K562 (cell line): ENCODE measurements at regions not wholly inside any gene's neighbourhood (a gene's known extent, or its start where the extent isn't known, plus 50 kb on each side); places are given as distances from the start of the nearest gene placed in this dataset.

Experiments used
- ATAC-seq: fragments of 200-7000 bp; cut with Tn5 transposase; 3 replicates; pipeline ENCODE4 v1.9.1; 2020; ENCODE audit warnings: moderate library complexity
- BruUV-seq: library from RNA; stranded (reverse); fragments of 400-500 nt; replicated peaks from 2 replicates; lab custom pipeline; 2021; lab: Mats Ljungman, UMichigan
- CTCF ChIA-PET: fragments of 300-600 bp; formaldehyde crosslinking; extraction: SDS; loops from one replicate; lab custom pipeline; 2021; ENCODE audit warnings: low intra/inter-chr PET ratio; lab: Yijun Ruan, JAX
- POLR2A ChIA-PET: fragments of 300-600, 350-650 bp; sonication (Branson Sonifier 250); formaldehyde crosslinking; extraction: SDS; loops from one replicate; lab custom pipeline; 2021; ENCODE audit warnings: antibody characterized with exemption, inconsistent platforms; lab: Yijun Ruan, JAX
- DNase-seq, 4 experiments: peaks; one replicate each; pipeline versions ENCODE4 v3.0.0 to v3.0.0-alpha.2; 2011 to 2018; ENCODE audit warnings: low spot score in 3 of 4, mixed read lengths in 3 of 4; ENCODE audit errors: extremely low read depth in 1 of 4
- FAIRE-seq: peaks from 2 replicates; lab custom pipeline; 2011; peaks lifted over from hg19 to GRCh38; lab: Jason Lieb, UNC
- H2AFZ ChIP-seq: 2 replicates; pipeline ENCODE4 v1.6.0; 2011; ENCODE audit warnings: low read depth, low read length, control low read depth, inconsistent platforms
- H3K27ac ChIP-seq: fragments of 200-600 bp; 3 replicates; pipeline ENCODE4 v1.8.0; 2011; ENCODE audit warnings: low read depth, mild to moderate bottlenecking, control low read depth, inconsistent platforms, low read length, moderate library complexity, mixed read lengths; ENCODE audit errors: extremely low read depth
- H3K27me3 ChIP-seq, 2 experiments: fragments of 300-600 bp in 1 of 2; 2 replicates in 1 of 2; 3 replicates in 1 of 2; pipeline versions ENCODE4 v1.6.0 to v1.8.0; 2011; ENCODE audit warnings: inconsistent platforms in 2 of 2, low read length in 2 of 2, mild to moderate bottlenecking in 1 of 2, mixed read lengths in 1 of 2, moderate library complexity in 1 of 2; ENCODE audit not compliant: control insufficient read depth in 2 of 2, insufficient read depth in 2 of 2
- H3K36me3 ChIP-seq: fragments of 300-600 bp; 3 replicates; pipeline ENCODE4 v1.8.0; 2011; ENCODE audit warnings: mild to moderate bottlenecking, low read length, inconsistent platforms; ENCODE audit not compliant: control insufficient read depth, insufficient read depth
- H3K4me1 ChIP-seq, 2 experiments: fragments of 200-600 bp in 1 of 2; replicated peaks in 1 of 2; 2 replicates in 1 of 2; 3 replicates in 1 of 2; pipeline versions ENCODE4 v1.5.1 to v1.8.0; 2011; ENCODE audit warnings: inconsistent platforms in 2 of 2, low read length in 2 of 2, mild to moderate bottlenecking in 1 of 2, mixed read lengths in 1 of 2, moderate library complexity in 1 of 2; ENCODE audit not compliant: control insufficient read depth in 2 of 2, insufficient read depth in 2 of 2
- H3K4me2 ChIP-seq: 2 replicates; pipeline ENCODE4 v1.6.1; 2011; ENCODE audit warnings: low read length, control low read depth, inconsistent platforms, mixed read lengths; ENCODE audit not compliant: insufficient read depth
- H3K4me3 ChIP-seq: fragments of 200-600 bp; sonication (generic), shearing (Covaris generic); 2 replicates; pipeline ENCODE4 v1.5.1; 2016; ENCODE audit warnings: control low read depth, inconsistent platforms
- H3K79me2 ChIP-seq: fragments of 200-600 bp; 3 replicates; pipeline ENCODE4 v1.8.0; 2011; ENCODE audit warnings: low read length, inconsistent platforms; ENCODE audit not compliant: control insufficient read depth, insufficient read depth
- H3K9ac ChIP-seq, 2 experiments: 2 replicates each; pipeline versions ENCODE4 v1.6.0 to v1.6.1; 2011; ENCODE audit warnings: low read depth in 2 of 2, low read length in 2 of 2, control low read depth in 1 of 2, inconsistent platforms in 1 of 2, mild to moderate bottlenecking in 1 of 2, mixed read lengths in 1 of 2; ENCODE audit not compliant: insufficient read depth in 1 of 2
- H3K9me1 ChIP-seq: one replicate; pipeline ENCODE4 v1.6.0; 2011; ENCODE audit warnings: inconsistent platforms, mild to moderate bottlenecking, low read length, moderate library complexity; ENCODE audit not compliant: control insufficient read depth, insufficient read depth
- H3K9me3 ChIP-seq: replicated peaks from 2 replicates; pipeline ENCODE4 v1.5.1; 2011; ENCODE audit warnings: low read depth, low read length, inconsistent platforms; ENCODE audit not compliant: control insufficient read depth, insufficient read depth
- H4K20me1 ChIP-seq: replicated peaks from 2 replicates; pipeline ENCODE4 v1.6.1; 2011; ENCODE audit warnings: low read length, inconsistent platforms, mixed read lengths; ENCODE audit not compliant: control insufficient read depth, insufficient read depth
- CREM ChIP-seq: IDR thresholded peaks from 2 replicates; pipeline ENCODE4 v1.6.1; 2014; ENCODE audit warnings: antibody characterized with exemption, low read depth
- FOXA3 ChIP-seq, 2 experiments: fragments of 450-650 bp in 1 of 2; sonication (generic) in 1 of 2; formaldehyde crosslinking; IDR thresholded peaks in 1 of 2; conservative IDR thresholded peaks in 1 of 2; 2 replicates each; pipeline versions ENCODE4 v1.4.0 to v1.8.0; 2020 to 2022; ENCODE audit warnings: mild to moderate bottlenecking in 2 of 2, missing genetic modification reagents in 1 of 2
- HDAC2 ChIP-seq: fragments of 450-650 bp; IDR thresholded peaks from 2 replicates; pipeline ENCODE4 v1.6.1; 2016; ENCODE audit warnings: mild to moderate bottlenecking
- MTA1 ChIP-seq: fragments of 450-650 bp; IDR thresholded peaks from 2 replicates; pipeline ENCODE4 v1.6.1; 2017; ENCODE audit warnings: borderline replicate concordance
- RBM14 ChIP-seq: fragments of 200-400 bp; formaldehyde crosslinking; IDR thresholded peaks from 2 replicates; pipeline ENCODE4 v1.6.1; 2018; ENCODE audit warnings: low read depth, mild to moderate bottlenecking, low read length, moderate library complexity, borderline replicate concordance; ENCODE audit not compliant: insufficient read depth
- RCOR1 ChIP-seq, 2 experiments: IDR thresholded peaks; 2 replicates each; pipeline ENCODE4 v1.6.1; 2012; ENCODE audit warnings: low read depth in 2 of 2, low read length in 2 of 2, borderline replicate concordance in 1 of 2, improper control_type of control experiment in 1 of 2
- SRF ChIP-seq, 2 experiments: fragments of 250-450, 450-650 bp in 1 of 2; sonication (Bioruptor Pico) in 1 of 2; sonication (generic) in 1 of 2; formaldehyde crosslinking; IDR thresholded peaks; 2 replicates each; pipeline versions ENCODE4 v1.5.0 to v1.5.1; 2020 to 2022; ENCODE audit warnings: mild to moderate bottlenecking in 1 of 2, missing genetic modification reagents in 1 of 2
- XRCC5 ChIP-seq: fragments of 200-400 bp; formaldehyde crosslinking; IDR thresholded peaks from 2 replicates; pipeline ENCODE4 v1.6.1; 2017; ENCODE audit warnings: low read depth, mild to moderate bottlenecking, low read length
- ZC3H11A ChIP-seq: IDR thresholded peaks from 2 replicates; pipeline ENCODE4 v1.6.1; 2012; ENCODE audit warnings: low read depth, low read length, improper control_type of control experiment
- ZNF184 ChIP-seq: sonication (generic); formaldehyde crosslinking; IDR thresholded peaks from 2 replicates; pipeline ENCODE4 v1.5.0; 2020; ENCODE audit warnings: missing genetic modification reagents
- ZNF384 ChIP-seq: IDR thresholded peaks from 2 replicates; pipeline ENCODE4 v1.6.1; 2012; ENCODE audit warnings: low read depth, low read length, improper control_type of control experiment
- ZNF436 ChIP-seq: fragments of 250-450, 450-650 bp; sonication (Bioruptor Pico); formaldehyde crosslinking; IDR thresholded peaks from 2 replicates; pipeline ENCODE4 v1.7.0; 2020; ENCODE audit warnings: mild to moderate bottlenecking
- WGBS: fragments of 100-300 bp; shearing (Covaris generic); methylation state at CpG from one replicate; pipeline ENCODE4 v1.1.6; 2016; ENCODE audit warnings: low coverage, mixed read lengths; ENCODE audit not compliant: insufficient coverage; ENCODE audit errors: missing lambda C conversion rate; 5-methylcytosine and 5-hydroxymethylcytosine counted together
- in situ Hi-C: fragments of 300-500 bp; cut with MboI; formaldehyde crosslinking; loops from 4 replicates; pipeline ENCODE4 v1.15.0; 2018; ENCODE audit warnings: inconsistent platforms, mixed read lengths
- intact Hi-C: fragments of 100-400 bp; cut with micrococcal nuclease; formaldehyde crosslinking; loops from 2 replicates; pipeline ENCODE4 v1.14.2; 2022
- TF ChIP-seq, protein P1 (sequence below): fragments of 450-650 bp; formaldehyde crosslinking; IDR thresholded peaks from 2 replicates; pipeline ENCODE4 v1.4.0; 2020; ENCODE audit warnings: mild to moderate bottlenecking, moderate library complexity
- TF ChIP-seq, protein P2 (sequence below): sonication (generic); formaldehyde crosslinking; IDR thresholded peaks from 2 replicates; pipeline ENCODE4 v1.8.0; 2022; ENCODE audit warnings: missing genetic modification reagents, mild to moderate bottlenecking, moderate library complexity, borderline replicate concordance
- TF ChIP-seq, protein P3 (sequence below): sonication (generic); formaldehyde crosslinking; IDR thresholded peaks from 2 replicates; pipeline ENCODE4 v1.8.0; 2023; ENCODE audit warnings: missing genetic modification reagents, mild to moderate bottlenecking, borderline replicate concordance

DNA sequence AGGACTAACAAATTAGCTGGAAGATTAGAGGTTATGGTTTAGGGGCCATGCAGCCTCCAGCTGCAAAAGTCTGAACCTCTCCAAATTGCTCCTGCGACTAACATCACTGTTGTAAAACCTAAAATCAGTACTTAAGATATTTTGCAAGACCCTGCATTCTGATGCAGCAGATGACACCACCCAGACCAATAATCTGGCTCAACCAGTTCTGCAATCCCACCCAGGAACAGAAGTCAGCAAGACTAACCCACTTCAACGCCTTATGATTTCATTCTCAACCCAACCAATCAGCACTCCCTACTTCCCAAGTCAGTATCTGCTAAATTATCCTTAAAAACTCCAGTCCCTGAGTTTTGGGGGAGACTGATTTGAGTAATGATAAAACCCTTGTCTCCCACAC lies 250.8 kb upstream of the MBL2 start:
- H3K9me1 ChIP-seq, result no peaks in the 10 kb centered on the region
- TF ChIP-seq ZNF436 (CRISPR knock-in tag) (no peak), FOXA3 (CRISPR knock-in tag; conservative IDR thresholded peaks at IDR 0.05 in 1 of 2, IDR thresholded peaks at IDR 0.05 in 1 of 2) (no peak), RBM14 (no peak), ZNF184 (CRISPR knock-in tag) (no peak), MTA1 (no peak), RCOR1 (IDR thresholded peaks at IDR 0.05; ENCODE audit: borderline replicate concordance in 1 of 2, low read depth in 2 of 2, low read length in 2 of 2) (no peak), XRCC5 (no peak), HDAC2 (no peak), ZNF384 (no peak), SRF (CRISPR knock-in tag; IDR thresholded peaks at IDR 0.05) (no peak), CREM (no peak), ZC3H11A (no peak)
- TF ChIP-seq, protein P1, sequence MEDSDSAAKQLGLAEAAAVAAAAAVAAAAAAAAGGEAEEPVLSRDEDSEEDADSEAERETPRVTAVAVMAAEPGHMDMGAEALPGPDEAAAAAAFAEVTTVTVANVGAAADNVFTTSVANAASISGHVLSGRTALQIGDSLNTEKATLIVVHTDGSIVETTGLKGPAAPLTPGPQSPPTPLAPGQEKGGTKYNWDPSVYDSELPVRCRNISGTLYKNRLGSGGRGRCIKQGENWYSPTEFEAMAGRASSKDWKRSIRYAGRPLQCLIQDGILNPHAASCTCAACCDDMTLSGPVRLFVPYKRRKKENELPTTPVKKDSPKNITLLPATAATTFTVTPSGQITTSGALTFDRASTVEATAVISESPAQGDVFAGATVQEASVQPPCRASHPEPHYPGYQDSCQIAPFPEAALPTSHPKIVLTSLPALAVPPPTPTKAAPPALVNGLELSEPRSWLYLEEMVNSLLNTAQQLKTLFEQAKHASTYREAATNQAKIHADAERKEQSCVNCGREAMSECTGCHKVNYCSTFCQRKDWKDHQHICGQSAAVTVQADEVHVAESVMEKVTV, result no peak
- TF ChIP-seq, protein P2, sequence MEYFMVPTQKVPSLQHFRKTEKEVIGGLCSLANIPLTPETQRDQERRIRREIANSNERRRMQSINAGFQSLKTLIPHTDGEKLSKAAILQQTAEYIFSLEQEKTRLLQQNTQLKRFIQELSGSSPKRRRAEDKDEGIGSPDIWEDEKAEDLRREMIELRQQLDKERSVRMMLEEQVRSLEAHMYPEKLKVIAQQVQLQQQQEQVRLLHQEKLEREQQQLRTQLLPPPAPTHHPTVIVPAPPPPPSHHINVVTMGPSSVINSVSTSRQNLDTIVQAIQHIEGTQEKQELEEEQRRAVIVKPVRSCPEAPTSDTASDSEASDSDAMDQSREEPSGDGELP (CRISPR knock-in tag), result no peak
- TF ChIP-seq, protein P3, sequence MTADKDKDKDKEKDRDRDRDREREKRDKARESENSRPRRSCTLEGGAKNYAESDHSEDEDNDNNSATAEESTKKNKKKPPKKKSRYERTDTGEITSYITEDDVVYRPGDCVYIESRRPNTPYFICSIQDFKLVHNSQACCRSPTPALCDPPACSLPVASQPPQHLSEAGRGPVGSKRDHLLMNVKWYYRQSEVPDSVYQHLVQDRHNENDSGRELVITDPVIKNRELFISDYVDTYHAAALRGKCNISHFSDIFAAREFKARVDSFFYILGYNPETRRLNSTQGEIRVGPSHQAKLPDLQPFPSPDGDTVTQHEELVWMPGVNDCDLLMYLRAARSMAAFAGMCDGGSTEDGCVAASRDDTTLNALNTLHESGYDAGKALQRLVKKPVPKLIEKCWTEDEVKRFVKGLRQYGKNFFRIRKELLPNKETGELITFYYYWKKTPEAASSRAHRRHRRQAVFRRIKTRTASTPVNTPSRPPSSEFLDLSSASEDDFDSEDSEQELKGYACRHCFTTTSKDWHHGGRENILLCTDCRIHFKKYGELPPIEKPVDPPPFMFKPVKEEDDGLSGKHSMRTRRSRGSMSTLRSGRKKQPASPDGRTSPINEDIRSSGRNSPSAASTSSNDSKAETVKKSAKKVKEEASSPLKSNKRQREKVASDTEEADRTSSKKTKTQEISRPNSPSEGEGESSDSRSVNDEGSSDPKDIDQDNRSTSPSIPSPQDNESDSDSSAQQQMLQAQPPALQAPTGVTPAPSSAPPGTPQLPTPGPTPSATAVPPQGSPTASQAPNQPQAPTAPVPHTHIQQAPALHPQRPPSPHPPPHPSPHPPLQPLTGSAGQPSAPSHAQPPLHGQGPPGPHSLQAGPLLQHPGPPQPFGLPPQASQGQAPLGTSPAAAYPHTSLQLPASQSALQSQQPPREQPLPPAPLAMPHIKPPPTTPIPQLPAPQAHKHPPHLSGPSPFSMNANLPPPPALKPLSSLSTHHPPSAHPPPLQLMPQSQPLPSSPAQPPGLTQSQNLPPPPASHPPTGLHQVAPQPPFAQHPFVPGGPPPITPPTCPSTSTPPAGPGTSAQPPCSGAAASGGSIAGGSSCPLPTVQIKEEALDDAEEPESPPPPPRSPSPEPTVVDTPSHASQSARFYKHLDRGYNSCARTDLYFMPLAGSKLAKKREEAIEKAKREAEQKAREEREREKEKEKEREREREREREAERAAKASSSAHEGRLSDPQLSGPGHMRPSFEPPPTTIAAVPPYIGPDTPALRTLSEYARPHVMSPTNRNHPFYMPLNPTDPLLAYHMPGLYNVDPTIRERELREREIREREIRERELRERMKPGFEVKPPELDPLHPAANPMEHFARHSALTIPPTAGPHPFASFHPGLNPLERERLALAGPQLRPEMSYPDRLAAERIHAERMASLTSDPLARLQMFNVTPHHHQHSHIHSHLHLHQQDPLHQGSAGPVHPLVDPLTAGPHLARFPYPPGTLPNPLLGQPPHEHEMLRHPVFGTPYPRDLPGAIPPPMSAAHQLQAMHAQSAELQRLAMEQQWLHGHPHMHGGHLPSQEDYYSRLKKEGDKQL (CRISPR knock-in tag), result no peak

More for the DNA sequence above, 250.8 kb upstream of the MBL2 start:
- Histone ChIP-seq H3K36me3 (no peaks in the 10 kb centered on the region), H3K9me3 (no peaks in the 10 kb centered on the region), H3K9ac (no peak overlapping the region), H3K4me3 (no peak overlapping the region), H2AFZ (no peak overlapping the region), H3K27ac (no peak overlapping the region), H3K27me3 (no peaks in the 10 kb centered on the region), H4K20me1 (no peaks in the 10 kb centered on the region), H3K79me2 (no peaks in the 10 kb centered on the region), H3K4me2 (no peak overlapping the region), H3K4me1 (no peaks in the 10 kb centered on the region)
- ChIA-PET POLR2A (no interaction called here), CTCF (no interaction called here)
- in situ Hi-C loops, result no loop called here
- FAIRE-seq (no peak), DNase-seq (no peak), ATAC-seq (no peak)
- WGBS, result 3% methylated on average over 2 of the region's 2 CpGs
- intact Hi-C loops, result no loop called here
- BruUV-seq, result no TSS peak
